H1 (cell line): ENCODE measurements at regions not wholly inside any gene's neighbourhood (a gene's known extent, or its start where the extent isn't known, plus 50 kb on each side); places are given as distances from the start of the nearest gene placed in this dataset.

Source experiments
- CTCF ChIA-PET: fragments of 300-600 bp; sonication (Branson Sonifier 250); formaldehyde crosslinking; loops from one replicate; lab custom pipeline; 2021; ENCODE audit not compliant: partially characterized antibody; lab: Charles Lee
- POLR2A ChIA-PET: fragments of 300-600 bp; sonication (Branson Sonifier 250); formaldehyde crosslinking; loops from one replicate; lab custom pipeline; 2021; ENCODE audit warnings: inconsistent platforms; ENCODE audit not compliant: partially characterized antibody; lab: Charles Lee
- DNase-seq, 2 experiments: peaks; one replicate each; pipeline versions ENCODE4 v3.0.0 to v3.0.0-alpha.2; 2010 to 2022; ENCODE audit warnings: low spot score in 2 of 2, low read depth in 1 of 2, mixed read lengths in 1 of 2
- FAIRE-seq: peaks from 2 replicates; lab custom pipeline; 2011; peaks lifted over from hg19 to GRCh38; lab: Jason Lieb, UNC
- H2AFZ ChIP-seq: 2 replicates; pipeline ENCODE4 v1.8.1; 2012; ENCODE audit warnings: low read length, inconsistent platforms
- H2AK5ac ChIP-seq: 2 replicates; pipeline ENCODE4 v1.6.1; 2013; ENCODE audit warnings: low read depth, low read length
- H2BK120ac ChIP-seq: replicated peaks from 2 replicates; pipeline ENCODE3; 2013; ENCODE audit warnings: low read depth, low read length, inconsistent platforms
- H2BK12ac ChIP-seq: 2 replicates; pipeline ENCODE4 v1.6.1; 2013; ENCODE audit warnings: low read depth, low read length
- H2BK15ac ChIP-seq: 2 replicates; pipeline ENCODE4 v1.6.1; 2013; ENCODE audit warnings: low read length
- H2BK20ac ChIP-seq: 2 replicates; pipeline ENCODE4 v1.6.1; 2013; ENCODE audit warnings: low read length
- H2BK5ac ChIP-seq: 2 replicates; pipeline ENCODE4 v1.6.1; 2013; ENCODE audit warnings: low read depth, low read length
- H3K14ac ChIP-seq: 2 replicates; pipeline ENCODE4 v1.6.1; 2013; ENCODE audit warnings: inconsistent platforms; ENCODE audit not compliant: insufficient read length
- H3K18ac ChIP-seq: 2 replicates; pipeline ENCODE4 v1.6.1; 2013; ENCODE audit warnings: low read length; ENCODE audit errors: extremely low read depth
- H3K23ac ChIP-seq: 2 replicates; pipeline ENCODE4 v1.6.1; 2013; ENCODE audit warnings: inconsistent platforms; ENCODE audit not compliant: insufficient read length
- H3K23me2 ChIP-seq: 2 replicates; pipeline ENCODE4 v1.6.1; 2013; ENCODE audit warnings: low read depth, low read length
- H3K27ac ChIP-seq: 2 replicates; pipeline ENCODE4 v1.6.1; 2011; ENCODE audit warnings: low read depth, low read length, inconsistent platforms
- H3K27me3 ChIP-seq, 4 experiments: replicated peaks in 1 of 4; 1 replicate in 1 of 4; 2 replicates in 3 of 4; pipeline versions ENCODE4 v1.6.1 to v1.8.1; 2011 to 2013; ENCODE audit warnings: low read length in 3 of 4, mild to moderate bottlenecking in 3 of 4, inconsistent platforms in 2 of 4, mixed read lengths in 2 of 4, moderate library complexity in 1 of 4; ENCODE audit not compliant: control insufficient read depth in 3 of 4, insufficient read depth in 3 of 4; ENCODE audit errors: extremely low read depth in 1 of 4
- H3K36me3 ChIP-seq, 4 experiments: 2 replicates each; pipeline versions ENCODE4 v1.6.1 to v1.8.1; 2011 to 2013; ENCODE audit warnings: mild to moderate bottlenecking in 4 of 4, low read length in 3 of 4, moderate library complexity in 2 of 4, control low read depth in 1 of 4, inconsistent platforms in 1 of 4; ENCODE audit not compliant: insufficient read depth in 4 of 4, control insufficient read depth in 2 of 4
- H3K4ac ChIP-seq: replicated peaks from 2 replicates; pipeline ENCODE3; 2013; ENCODE audit warnings: low read length, low read depth, mixed read lengths, inconsistent platforms; ENCODE audit not compliant: insufficient read length
- H3K4me1 ChIP-seq, 4 experiments: replicated peaks in 1 of 4; 1 replicate in 1 of 4; 2 replicates in 3 of 4; pipeline versions ENCODE4 v1.6.1 to v1.8.1; 2011 to 2013; ENCODE audit warnings: low read length in 3 of 4, inconsistent platforms in 2 of 4, mixed read lengths in 1 of 4; ENCODE audit not compliant: insufficient read depth in 4 of 4, control insufficient read depth in 3 of 4
- H3K4me2 ChIP-seq, 2 experiments: 2 replicates each; pipeline versions ENCODE4 v1.6.1 to v1.8.1; 2011 to 2013; ENCODE audit warnings: low read depth in 2 of 2, low read length in 2 of 2, control low read depth in 1 of 2, inconsistent platforms in 1 of 2, mild to moderate bottlenecking in 1 of 2; ENCODE audit not compliant: insufficient read depth in 1 of 2
- H3K4me3 ChIP-seq, 4 experiments: fragments of 200-600, 300-600 bp in 1 of 4; sonication (generic), shearing (Covaris generic), sonication (Bioruptor Twin) in 1 of 4; 2 replicates each; pipeline versions ENCODE4 v1.5.1 to v1.8.1; 2011 to 2016; ENCODE audit warnings: low read length in 4 of 4, low read depth in 3 of 4, control low read depth in 2 of 4, inconsistent platforms in 2 of 4, mild to moderate bottlenecking in 2 of 4, mixed read lengths in 1 of 4, moderate library complexity in 1 of 4; ENCODE audit not compliant: insufficient read depth in 2 of 4; ENCODE audit errors: extremely low read depth in 1 of 4
- H3K56ac ChIP-seq: replicated peaks from 2 replicates; pipeline ENCODE3; 2013; ENCODE audit warnings: low read depth, mild to moderate bottlenecking, mixed read lengths, low read length, inconsistent platforms; ENCODE audit not compliant: insufficient read length
- H3K79me1 ChIP-seq: 2 replicates; pipeline ENCODE4 v1.6.1; 2013; ENCODE audit warnings: low read depth, low read length, control low read depth
- H3K79me2 ChIP-seq, 2 experiments: 2 replicates each; pipeline versions ENCODE4 v1.6.1 to v1.8.1; 2012 to 2013; ENCODE audit warnings: low read length in 2 of 2, mild to moderate bottlenecking in 2 of 2, inconsistent platforms in 1 of 2; ENCODE audit not compliant: insufficient read depth in 2 of 2, control insufficient read depth in 1 of 2
- H3K9ac ChIP-seq, 4 experiments: replicated peaks in 1 of 4; 1 replicate in 1 of 4; 2 replicates in 3 of 4; pipeline versions ENCODE4 v1.6.1 to v1.8.1; 2011 to 2013; ENCODE audit warnings: low read depth in 3 of 4, low read length in 3 of 4, control low read depth in 2 of 4, mild to moderate bottlenecking in 2 of 4, moderate library complexity in 2 of 4, inconsistent platforms in 1 of 4; ENCODE audit errors: extremely low read depth in 1 of 4
- H3K9me3 ChIP-seq, 2 experiments: 2 replicates each; pipeline versions ENCODE4 v1.6.1 to v1.8.1; 2012 to 2013; ENCODE audit warnings: mild to moderate bottlenecking in 2 of 2, moderate library complexity in 2 of 2, control low read depth in 1 of 2, inconsistent platforms in 1 of 2, low read depth in 1 of 2, low read length in 1 of 2, mixed read lengths in 1 of 2; ENCODE audit not compliant: insufficient read depth in 2 of 2
- H4K20me1 ChIP-seq, 2 experiments: replicated peaks in 1 of 2; 2 replicates each; pipeline versions ENCODE3 to v1.8.1; 2011 to 2013; ENCODE audit warnings: inconsistent platforms in 2 of 2, low read length in 2 of 2, mild to moderate bottlenecking in 1 of 2; ENCODE audit not compliant: insufficient read depth in 2 of 2, control insufficient read depth in 1 of 2
- H4K5ac ChIP-seq: 2 replicates; pipeline ENCODE4 v1.6.1; 2013; ENCODE audit warnings: low read length, low read depth, mixed read lengths, inconsistent platforms; ENCODE audit not compliant: insufficient read length
- H4K8ac ChIP-seq: 2 replicates; pipeline ENCODE4 v1.8.0; 2013; ENCODE audit warnings: mild to moderate bottlenecking, moderate library complexity, low read length, inconsistent platforms; ENCODE audit not compliant: insufficient read depth; ENCODE audit errors: extremely low read depth
- H4K91ac ChIP-seq: replicated peaks from 2 replicates; pipeline ENCODE3; 2013; ENCODE audit warnings: low read length, mixed read lengths, inconsistent platforms; ENCODE audit not compliant: insufficient read length
- CBX5 ChIP-seq: fragments of 300-800, 300-1000 bp; sonication (generic); IDR thresholded peaks from 2 replicates; pipeline ENCODE4 v1.7.1; 2016; ENCODE audit warnings: antibody characterized with exemption, low read length, low read depth
- RAD21 ChIP-seq, 2 experiments: IDR thresholded peaks in 1 of 2; conservative IDR thresholded peaks in 1 of 2; 2 replicates each; pipeline ENCODE4 v1.6.1; 2011; ENCODE audit warnings: low read depth in 2 of 2, low read length in 2 of 2, improper control_type of control experiment in 1 of 2, inconsistent platforms in 1 of 2, mild to moderate bottlenecking in 1 of 2, moderate library complexity in 1 of 2
- WGBS, 2 experiments: shearing (Covaris generic) in 1 of 2; methylation state at CpG; one replicate each; pipeline versions ENCODE4 v1.1.6 to v1.1.7; 2013 to 2015; ENCODE audit warnings: low lambda C conversion rate in 2 of 2, mixed read lengths in 2 of 2, inconsistent platforms in 1 of 2, low coverage in 1 of 2, missing lambda C conversion rate in 1 of 2; ENCODE audit not compliant: insufficient replicate concordance in 2 of 2, insufficient coverage in 1 of 2, insufficient read length in 1 of 2; ENCODE audit errors: extremely low coverage in 1 of 2, missing lambda C conversion rate in 1 of 2; 5-methylcytosine and 5-hydroxymethylcytosine counted together

GRCh38 chr18:79580498-79581171 lies 99.0 kb upstream of the CTDP1 start:
- no peak overlapping the region for H4K8ac ChIP-seq
- no peak overlapping the region for H2BK12ac ChIP-seq
- H3K4ac ChIP-seq, result no peak overlapping the region
- no peaks in the 10 kb centered on the region for H3K27me3 ChIP-seq
- H3K79me1 ChIP-seq, result no peaks in the 10 kb centered on the region
- CTCF ChIA-PET, result interaction anchor here (0.7 to 1.2 kb wide), 6 partner anchors 13 to 201 kb away, joined by 3 to 6 read pairs (median 4); no protein-coding TSS in a partner anchor
- H4K91ac ChIP-seq, result no peak overlapping the region
- no peak overlapping the region for H2BK5ac ChIP-seq
- no peak overlapping the region for H3K9ac ChIP-seq
- H2BK15ac ChIP-seq, result no peak overlapping the region
- H3K27ac ChIP-seq, result no peak overlapping the region
- H3K36me3 ChIP-seq, result no peaks in the 10 kb centered on the region
- DNase-seq, result no peak
- no peak overlapping the region for H3K14ac ChIP-seq
- H3K4me2 ChIP-seq, result no peak overlapping the region
- no peak overlapping the region for H3K4me3 ChIP-seq
- no peak overlapping the region for H3K56ac ChIP-seq
- H3K4me1 ChIP-seq, result no peaks in the 10 kb centered on the region; a peak in 1 of 7 replicates
- no peak overlapping the region for H4K5ac ChIP-seq
- H3K23ac ChIP-seq, result no peak overlapping the region
- TF ChIP-seq RAD21 (IDR thresholded peaks at IDR 0.05 in 1 of 2, conservative IDR thresholded peaks at IDR 0.05 in 1 of 2; ENCODE audit: low read depth in 2 of 2, low read length in 2 of 2) (peak in 1 of 2 experiments; percentile 27; a peak in 2 of 4 replicates), CBX5 (no peak)
- H4K20me1 ChIP-seq, result peaks cover 0 to 6% of the 10 kb centered on the region in 2 experiments
- H2AK5ac ChIP-seq, result no peak overlapping the region
- no peaks in the 10 kb centered on the region for H3K79me2 ChIP-seq
- no peaks in the 10 kb centered on the region; the same call in 1 of the 2 replicates for H3K23me2 ChIP-seq
- no peak overlapping the region for H2AFZ ChIP-seq
- POLR2A ChIA-PET, result interaction anchor here (0.6 kb wide), 2 partner anchors 88 to 93 kb away, joined by 3 read pairs; no protein-coding TSS in a partner anchor
- no peak for FAIRE-seq
- H3K18ac ChIP-seq, result no peak overlapping the region
- no peak overlapping the region for H2BK20ac ChIP-seq
- no peak overlapping the region for H2BK120ac ChIP-seq
- H3K9me3 ChIP-seq, result peaks cover 8 to 12% of the 10 kb centered on the region in 2 experiments; a peak in 2 of 4 replicates
- 94% methylated on average over 27 of the region's 28 CpGs; no CpG with 5 or more reads in 1 of the 2 experiments for WGBS, 2 experiments
